Activated naive CD8-positive, alpha-beta T cell treated with anti-CD3 and anti-CD28 coated beads, Interleukin-2, amount 50 U/mL, for 16 hours (primary cell): ENCODE measurements at regions not wholly inside any gene's neighbourhood (a gene's known extent, or its start where the extent isn't known, plus 50 kb on each side); places are given as distances from the start of the nearest gene placed in this dataset.
"Not testable (repeated sequence)": the region's sequence is repeated elsewhere in the genome, so short reads cannot be mapped to it uniquely, and the experiment has no call there.

ENCODE experiments used
- DNase-seq: peaks from one replicate; pipeline ENCODE4 v3.0.0-alpha.2; 2020; ENCODE audit warnings: low read depth, low spot score

- DNase-seq, result no peak
Measured at GRCh38 chr21:25487046-25487594, 120.2 kb downstream of the MRPL39 start.

DNA sequence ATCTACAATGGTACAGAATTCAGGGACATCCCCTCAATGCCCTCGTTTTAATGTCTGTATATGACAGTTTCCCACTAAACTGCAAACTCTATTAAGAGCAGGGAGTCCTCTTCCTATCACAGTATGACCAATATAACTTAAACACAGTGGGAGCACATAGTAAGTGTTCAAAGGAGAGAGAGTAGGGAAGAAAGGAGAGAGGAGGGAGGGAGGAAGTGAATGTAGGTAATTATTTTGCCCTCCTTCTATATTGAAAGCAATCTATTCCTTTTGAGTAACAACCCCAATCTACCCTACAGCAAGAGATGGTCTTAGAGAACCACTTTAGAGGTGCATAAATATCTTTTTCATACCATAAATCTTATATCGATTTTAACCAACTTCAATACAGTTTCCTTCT, 121.4 kb downstream of the MRPL39 start:
- DNase-seq, result no peak

- no peak for DNase-seq
Measured at GRCh38 chr21:25467896-25468295, 139.4 kb downstream of the MRPL39 start.

DNA sequence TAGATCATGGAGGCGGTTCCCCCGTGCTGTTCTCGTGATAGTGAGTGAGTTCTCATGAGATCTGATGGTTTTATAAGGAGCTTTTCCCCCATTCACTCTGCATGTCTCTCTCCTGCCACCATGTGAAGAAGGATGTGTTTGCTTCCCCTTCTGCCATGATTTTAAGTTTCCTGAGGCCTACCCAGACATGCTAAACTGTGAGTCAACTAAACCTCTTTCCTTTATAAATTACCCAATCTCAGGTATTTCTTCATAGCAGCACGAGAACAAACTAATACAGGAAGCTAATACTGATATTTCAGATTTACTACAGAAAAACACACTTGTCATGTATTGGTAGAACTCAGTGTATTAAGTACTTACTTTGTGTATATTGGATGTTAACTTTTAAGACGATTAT, 140.2 kb downstream of the MRPL39 start:
- not testable (repeated sequence) for DNase-seq

- DNase-seq, result no peak
Measured at GRCh38 chr21:25466470-25466869, 140.8 kb downstream of the MRPL39 start.

- no peak for DNase-seq
Measured at GRCh38 chr21:25465263-25465662, 142.0 kb downstream of the MRPL39 start.

- no peak for DNase-seq
Measured at GRCh38 chr21:25464275-25464674, 143.0 kb downstream of the MRPL39 start.

DNA sequence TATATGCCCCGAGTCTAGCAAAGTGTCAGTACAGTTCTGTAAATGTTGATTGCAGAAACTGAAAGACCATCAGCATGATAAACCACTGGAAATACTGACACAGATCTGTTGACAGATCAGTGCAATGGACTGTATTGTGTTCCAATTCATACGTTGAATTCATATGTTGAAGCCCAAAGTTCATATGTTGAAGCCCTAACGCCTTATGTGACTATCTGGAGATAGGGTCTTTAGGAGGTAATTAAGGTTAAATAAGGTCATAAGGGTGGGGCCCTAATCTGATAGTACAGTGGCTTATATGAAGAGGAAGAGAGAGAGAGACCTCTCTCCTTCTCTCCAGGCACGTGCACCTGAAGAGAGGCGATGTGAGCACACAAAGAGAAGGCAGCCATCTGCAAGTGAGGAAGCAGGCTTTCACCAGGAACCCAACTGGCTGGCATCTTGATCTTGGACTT, 144.7 kb downstream of the MRPL39 start:
- no peak for DNase-seq

DNA sequence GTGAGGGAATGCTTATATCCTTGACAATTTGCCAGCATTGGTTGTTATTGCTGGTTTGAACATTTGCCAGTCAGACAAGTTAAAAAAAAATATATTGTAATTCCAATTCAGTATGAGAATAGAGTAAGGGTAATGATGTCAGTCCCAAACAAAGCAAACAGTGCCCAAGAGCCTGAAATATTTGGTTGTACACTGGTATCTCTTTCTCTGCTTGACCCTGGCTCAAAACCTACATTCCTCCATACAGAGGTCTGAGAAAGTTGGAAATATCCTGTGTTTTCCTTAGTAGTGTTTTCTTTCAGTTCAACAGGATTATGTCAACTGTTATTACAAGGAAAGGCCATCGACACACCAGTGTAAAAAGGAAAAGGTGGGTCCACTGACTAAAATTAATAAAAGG, 145.6 kb downstream of the MRPL39 start:
- no peak for DNase-seq

DNA sequence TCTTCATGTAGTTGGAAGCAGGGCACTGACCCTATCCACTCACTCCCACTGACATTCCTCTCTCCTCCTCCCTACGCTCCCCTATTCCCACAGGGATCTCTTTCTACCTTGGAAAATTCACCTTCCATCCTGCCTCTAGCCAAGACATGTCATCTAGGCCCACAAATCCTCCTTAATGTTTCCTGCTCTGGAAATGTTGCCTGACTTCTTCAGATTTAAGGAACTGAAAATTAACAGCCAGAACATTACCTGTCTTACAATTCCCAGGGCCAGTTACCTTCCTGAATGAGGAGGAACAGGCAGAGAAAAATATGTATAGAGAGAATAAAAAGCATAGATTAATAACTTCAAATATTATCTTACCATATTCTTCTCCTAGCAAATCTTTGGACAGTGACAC, 147.3 kb downstream of the MRPL39 start:
- DNase-seq, result no peak

DNA sequence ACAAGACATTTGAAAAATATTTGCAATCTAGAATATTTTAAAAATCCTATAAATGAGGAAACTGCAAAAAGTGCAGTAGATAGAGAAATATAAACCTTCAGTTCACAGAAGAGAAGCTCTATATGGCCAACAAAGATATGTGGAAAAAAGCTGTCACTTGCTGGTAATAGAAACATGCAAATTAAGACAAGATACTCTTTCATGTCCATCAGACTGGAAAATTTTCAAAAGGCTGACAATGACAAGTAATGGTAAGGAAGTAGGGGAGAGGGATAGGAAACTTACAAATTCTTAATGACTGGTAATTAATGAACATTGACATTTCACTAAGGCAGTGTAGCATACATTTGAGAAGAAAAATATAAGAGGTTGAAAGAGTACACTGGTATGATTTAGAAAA, 147.9 kb downstream of the MRPL39 start:
- DNase-seq, result no peak

DNA sequence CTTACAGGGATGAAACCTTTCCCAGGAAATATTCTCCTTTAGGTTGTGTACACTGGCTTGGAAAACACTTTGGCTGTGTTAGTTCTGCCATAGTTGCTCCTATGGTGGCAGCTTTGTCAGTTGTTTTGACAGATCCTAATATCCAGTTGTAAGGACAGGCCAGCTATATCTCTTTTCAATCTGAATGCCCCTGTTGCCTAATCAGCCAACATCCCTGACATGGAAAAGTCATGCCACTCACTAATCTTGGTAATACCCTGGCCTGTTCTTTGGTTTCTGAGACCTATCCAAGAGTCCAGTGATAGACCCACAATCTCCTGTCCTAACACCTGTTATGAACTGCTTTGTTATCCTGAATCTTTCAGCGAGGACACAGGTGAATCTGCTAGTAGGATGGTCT, 148.8 kb downstream of the MRPL39 start:
- DNase-seq, result no peak

DNA sequence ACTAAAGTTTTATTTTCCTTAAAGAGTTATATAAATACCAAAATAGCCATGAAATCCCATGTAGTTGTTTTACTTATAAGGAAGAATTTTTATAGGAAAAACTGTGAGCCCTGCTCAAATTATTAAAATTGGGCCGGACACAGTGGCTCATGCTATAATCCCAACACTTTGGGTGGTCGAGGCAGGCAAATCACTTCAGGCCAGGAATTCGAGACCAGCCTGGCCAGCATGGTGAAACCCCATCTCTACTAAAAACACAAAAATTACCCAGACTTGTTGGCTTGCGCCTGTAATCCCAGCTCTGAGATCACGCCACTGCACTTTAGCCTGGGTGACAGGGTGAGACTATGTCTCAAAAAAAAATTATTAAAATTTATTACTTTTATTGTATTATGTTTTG, 149.3 kb downstream of the MRPL39 start:
- DNase-seq, result no peak

DNA sequence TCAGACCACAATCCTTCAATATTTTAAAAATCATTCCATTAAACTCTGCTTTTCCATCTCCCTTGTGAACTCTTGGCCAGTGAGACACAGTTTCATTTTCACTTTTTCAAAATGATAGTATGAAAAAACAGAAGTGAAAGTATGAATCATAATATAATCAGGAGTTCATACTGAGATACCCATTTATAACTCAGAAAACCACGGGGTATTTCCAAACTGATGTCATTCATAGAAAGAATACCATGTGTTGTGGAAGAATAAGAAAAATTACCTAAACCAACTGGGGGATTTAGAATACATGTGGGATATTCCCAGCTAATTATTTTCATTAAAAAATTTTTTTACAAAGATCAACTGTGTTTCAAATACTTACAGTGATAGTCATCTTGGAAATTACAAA, 149.9 kb downstream of the MRPL39 start:
- DNase-seq, result no peak

- peak; percentile 18 for DNase-seq
Measured at GRCh38 chr21:25456672-25457071, 150.6 kb downstream of the MRPL39 start.

GRCh38 chr21:25453524-25453923, 153.8 kb downstream of the MRPL39 start:
- no peak for DNase-seq

- no peak for DNase-seq
Measured at GRCh38 chr21:25449950-25450349, 157.3 kb downstream of the MRPL39 start.

DNA sequence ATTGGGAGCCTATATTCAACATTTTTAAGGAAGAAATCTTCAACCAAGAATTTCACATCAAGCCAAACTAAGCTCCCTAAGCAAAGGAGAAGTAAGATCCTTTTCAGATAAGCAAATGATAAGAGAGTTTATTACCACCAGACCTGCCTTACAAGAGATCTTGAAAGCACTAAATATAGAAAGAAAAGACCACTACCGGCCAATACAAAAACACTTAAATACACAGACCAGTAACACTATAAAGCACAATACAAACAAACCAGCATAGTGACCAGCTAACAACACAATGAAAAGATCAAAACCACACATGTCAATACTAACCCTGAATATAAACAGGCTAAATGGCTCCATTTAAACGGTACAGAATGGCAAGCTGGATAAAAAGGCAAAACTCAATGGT, 165.4 kb downstream of the MRPL39 start:
- DNase-seq, result no peak

GRCh38 chr21:25437465-25437864, 169.8 kb downstream of the MRPL39 start:
- not testable (repeated sequence) for DNase-seq

DNA sequence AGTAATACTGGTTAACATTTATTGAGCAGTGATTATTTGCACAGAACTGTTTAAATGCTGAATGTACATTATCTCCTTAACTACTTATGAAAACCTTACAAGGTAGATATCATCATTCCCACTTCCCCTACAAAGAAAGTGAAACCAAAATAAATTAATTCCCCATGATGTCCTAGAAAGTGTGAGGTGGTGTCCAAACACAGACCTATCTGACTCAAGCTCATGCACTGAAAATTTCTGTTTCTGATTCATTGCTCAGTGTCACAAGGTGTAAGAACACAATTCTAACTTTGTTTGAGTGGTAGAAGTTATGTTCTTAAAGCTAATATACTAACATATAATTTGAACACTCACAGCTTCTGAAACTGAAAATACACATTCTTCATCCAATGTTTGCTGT, 178.7 kb downstream of the MRPL39 start:
- DNase-seq, result no peak

DNA sequence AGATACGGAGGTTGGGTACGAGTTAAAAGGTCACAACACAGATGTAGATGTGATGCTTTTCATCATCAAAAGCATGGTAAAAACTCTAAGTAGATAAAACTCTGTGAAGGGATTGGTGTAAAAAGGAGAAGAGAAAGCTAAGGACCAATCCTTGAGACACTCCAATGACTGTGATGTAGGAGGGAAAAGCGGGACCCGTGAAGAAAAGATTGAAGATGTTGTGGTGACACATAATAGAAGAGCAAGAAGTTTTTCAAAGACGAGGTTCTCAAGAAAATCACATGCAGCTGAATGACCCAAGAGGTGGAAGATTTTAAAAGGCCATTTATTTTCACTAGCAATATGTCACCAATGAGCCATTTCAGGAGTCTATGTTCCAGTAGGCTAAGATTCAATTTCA, 179.5 kb downstream of the MRPL39 start:
- DNase-seq, result no peak

GRCh38 chr21:25426580-25426979, 180.7 kb downstream of the MRPL39 start:
- DNase-seq, result no peak

- DNase-seq, result no peak
Measured at GRCh38 chr21:25425156-25425555, 182.1 kb downstream of the MRPL39 start.

GRCh38 chr21:25424634-25425033, 182.6 kb downstream of the MRPL39 start:
- DNase-seq, result no peak
